NB4 (cell line): ENCODE measurements at regions not wholly inside any gene's neighbourhood (a gene's known extent, or its start where the extent isn't known, plus 50 kb on each side); places are given as distances from the start of the nearest gene placed in this dataset.

Experiments
- CTCF ChIP-seq: IDR thresholded peaks from one replicate; pipeline ENCODE4 v1.5.1; 2012; ENCODE audit warnings: low read depth, low read length
- MAX ChIP-seq: IDR thresholded peaks from 2 replicates; pipeline ENCODE4 v1.6.1; 2011; ENCODE audit warnings: low read depth, low read length
- POLR2A ChIP-seq: IDR thresholded peaks from 2 replicates; pipeline ENCODE4 v1.6.1; 2011; ENCODE audit warnings: mild to moderate bottlenecking; ENCODE audit not compliant: insufficient read length; ENCODE audit errors: extremely low read depth

GRCh38 chr6:163998496-163998895, 584.0 kb downstream of the QKI start:
- no peak for TF ChIP-seq CTCF
- TF ChIP-seq POLR2A = no peak
- TF ChIP-seq MAX = no peak
